NCI-H1105 (cell line): ENCODE measurements at regions not wholly inside any gene's neighbourhood (a gene's known extent, or its start where the extent isn't known, plus 50 kb on each side); places are given as distances from the start of the nearest gene placed in this dataset.
"Not testable (repeated sequence)": the region's sequence is repeated elsewhere in the genome, so short reads cannot be mapped to it uniquely, and the experiment has no call there.

Experiments used
- DNase-seq: peaks from one replicate; lab custom pipeline; 2025; lab: John Stamatoyannopoulos, UW

- DNase-seq: no peak
These were observed 229.4 kb upstream of the GOT2 start for GRCh38 chr16:58963479-58963878.

GRCh38 chr16:58962811-58963210 is 228.7 kb upstream of the GOT2 start:
- DNase-seq: no peak

- DNase-seq: no peak
These were observed 226.4 kb upstream of the GOT2 start for GRCh38 chr16:58960484-58960883.

GRCh38 chr16:58960034-58960433 is 225.9 kb upstream of the GOT2 start:
- no peak for DNase-seq

- no peak for DNase-seq
These were observed 224.6 kb upstream of the GOT2 start for GRCh38 chr16:58958749-58959148.

- DNase-seq: no peak
These were observed 214.1 kb upstream of the GOT2 start for GRCh38 chr16:58948244-58948643.

- DNase-seq: no peak
These were observed 206.5 kb upstream of the GOT2 start for GRCh38 chr16:58940609-58941008.

- DNase-seq: no peak
These were observed 204.7 kb upstream of the GOT2 start for GRCh38 chr16:58938811-58939210.

GRCh38 chr16:58937661-58938060 is 203.5 kb upstream of the GOT2 start:
- DNase-seq: no peak

- no peak for DNase-seq
These were observed 199.1 kb upstream of the GOT2 start for GRCh38 chr16:58933186-58933585.

GRCh38 chr16:58931436-58931835 is 197.3 kb upstream of the GOT2 start:
- no peak for DNase-seq

- no peak for DNase-seq
These were observed 189.0 kb upstream of the GOT2 start for GRCh38 chr16:58923094-58923493.

- DNase-seq: no peak
These were observed 179.3 kb upstream of the GOT2 start for GRCh38 chr16:58913456-58913855.

GRCh38 chr16:58912571-58912970 is 178.5 kb upstream of the GOT2 start:
- DNase-seq: no peak

- DNase-seq: no peak
These were observed 173.0 kb upstream of the GOT2 start for GRCh38 chr16:58906981-58907715.

- no peak for DNase-seq
These were observed 170.2 kb upstream of the GOT2 start for GRCh38 chr16:58904291-58904690.

GRCh38 chr16:58889516-58889915 is 155.4 kb upstream of the GOT2 start:
- DNase-seq: no peak

GRCh38 chr16:58885528-58886170 is 151.5 kb upstream of the GOT2 start:
- DNase-seq: no peak

- no peak for DNase-seq
These were observed 150.0 kb upstream of the GOT2 start for GRCh38 chr16:58884141-58884540.

GRCh38 chr16:58883131-58883530 is 149.0 kb upstream of the GOT2 start:
- no peak for DNase-seq

- no peak for DNase-seq
These were observed 148.2 kb upstream of the GOT2 start for GRCh38 chr16:58882292-58882691.

- DNase-seq: not testable (repeated sequence)
These were observed 144.5 kb upstream of the GOT2 start for GRCh38 chr16:58878641-58879040.

GRCh38 chr16:58866935-58867334 is 132.8 kb upstream of the GOT2 start:
- DNase-seq: no peak

- no peak for DNase-seq
These were observed 129.6 kb upstream of the GOT2 start for GRCh38 chr16:58863761-58864160.
